Fibroblast of pulmonary artery (primary cell): ENCODE measurements at regions not wholly inside any gene's neighbourhood (a gene's known extent, or its start where the extent isn't known, plus 50 kb on each side); places are given as distances from the start of the nearest gene placed in this dataset.

Experiments
- DNase-seq: peaks from one replicate; pipeline ENCODE4 v3.0.0-alpha.2; 2010; ENCODE audit warnings: low read depth
- H3K4me3 ChIP-seq: replicated peaks from 2 replicates; pipeline ENCODE4 v1.5.1; 2011; ENCODE audit warnings: low read depth, mild to moderate bottlenecking, control low read depth, low read length, moderate library complexity
- TF ChIP-seq, protein P1 (sequence below): IDR thresholded peaks from 2 replicates; pipeline ENCODE4 v1.5.1; 2011; ENCODE audit warnings: mild to moderate bottlenecking, control low read depth, low read length, inconsistent platforms; ENCODE audit errors: missing control alignments

DNA sequence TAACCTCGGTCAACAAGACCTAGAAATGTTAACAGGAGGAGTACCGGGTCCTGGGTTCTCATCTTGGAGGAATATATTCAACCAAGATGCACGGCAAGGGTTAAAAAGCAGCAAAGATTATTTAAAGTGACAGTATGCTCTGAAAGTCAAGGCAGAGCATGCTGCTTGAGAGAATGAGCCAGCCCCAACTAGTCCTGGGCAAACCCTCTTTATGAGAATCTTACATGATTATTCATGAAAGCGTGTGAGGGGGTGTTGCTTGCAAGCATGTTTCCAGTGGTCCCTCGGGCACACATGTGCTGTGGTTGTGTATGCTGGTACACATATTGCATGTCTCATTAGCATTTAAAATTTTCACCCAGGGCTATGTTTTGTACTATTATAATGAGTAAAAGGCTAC is 1445.6 kb downstream of the SI start:
- DNase-seq = no peak
- H3K4me3 ChIP-seq = no peak overlapping the region
- TF ChIP-seq, protein P1, sequence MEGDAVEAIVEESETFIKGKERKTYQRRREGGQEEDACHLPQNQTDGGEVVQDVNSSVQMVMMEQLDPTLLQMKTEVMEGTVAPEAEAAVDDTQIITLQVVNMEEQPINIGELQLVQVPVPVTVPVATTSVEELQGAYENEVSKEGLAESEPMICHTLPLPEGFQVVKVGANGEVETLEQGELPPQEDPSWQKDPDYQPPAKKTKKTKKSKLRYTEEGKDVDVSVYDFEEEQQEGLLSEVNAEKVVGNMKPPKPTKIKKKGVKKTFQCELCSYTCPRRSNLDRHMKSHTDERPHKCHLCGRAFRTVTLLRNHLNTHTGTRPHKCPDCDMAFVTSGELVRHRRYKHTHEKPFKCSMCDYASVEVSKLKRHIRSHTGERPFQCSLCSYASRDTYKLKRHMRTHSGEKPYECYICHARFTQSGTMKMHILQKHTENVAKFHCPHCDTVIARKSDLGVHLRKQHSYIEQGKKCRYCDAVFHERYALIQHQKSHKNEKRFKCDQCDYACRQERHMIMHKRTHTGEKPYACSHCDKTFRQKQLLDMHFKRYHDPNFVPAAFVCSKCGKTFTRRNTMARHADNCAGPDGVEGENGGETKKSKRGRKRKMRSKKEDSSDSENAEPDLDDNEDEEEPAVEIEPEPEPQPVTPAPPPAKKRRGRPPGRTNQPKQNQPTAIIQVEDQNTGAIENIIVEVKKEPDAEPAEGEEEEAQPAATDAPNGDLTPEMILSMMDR = no peak

DNA sequence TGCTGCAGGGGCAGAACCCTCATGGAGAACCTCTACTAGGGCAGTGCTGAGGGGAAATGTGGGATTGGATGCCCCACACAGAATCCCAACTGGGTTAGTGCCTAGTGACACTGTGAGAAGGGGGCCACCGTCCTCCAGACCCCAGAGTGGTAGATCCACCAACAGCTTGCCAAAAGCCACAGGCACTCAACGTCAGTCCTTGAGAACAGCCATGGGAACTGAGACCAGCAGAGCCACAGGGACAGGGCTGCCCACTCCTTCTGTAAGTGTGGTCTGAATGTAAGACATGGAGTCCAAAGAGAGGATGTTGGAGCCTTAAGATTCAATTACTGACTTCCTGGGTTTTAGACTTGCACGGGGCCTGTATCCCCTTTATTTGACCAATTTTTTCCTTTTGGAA is 1451.5 kb downstream of the SI start:
- no peak overlapping the region for H3K4me3 ChIP-seq
- no peak for DNase-seq
- TF ChIP-seq, protein P1 = no peak

GRCh38 chr3:163622384-163622783 is 1455.9 kb downstream of the SI start:
- DNase-seq = peak; percentile 22
- TF ChIP-seq, protein P1 = peak; percentile 37
- no peak overlapping the region for H3K4me3 ChIP-seq

DNA sequence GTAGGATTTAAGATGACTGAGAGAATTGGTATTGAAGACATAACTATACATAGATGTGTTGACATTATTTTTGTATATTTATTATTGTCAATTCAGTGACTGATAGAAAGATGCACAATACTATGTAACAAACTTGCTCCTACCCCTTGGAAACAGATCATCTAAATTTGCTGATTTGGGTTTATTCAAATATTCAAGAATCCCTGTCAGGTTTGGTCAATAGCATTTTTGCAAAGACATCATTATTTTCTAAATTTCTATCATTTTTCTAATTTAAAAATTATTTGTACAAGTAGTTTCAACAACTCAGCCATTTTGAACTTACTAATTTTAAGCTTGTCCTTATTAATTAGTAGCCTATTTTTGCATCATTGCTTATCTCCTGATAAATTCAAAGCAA is 1463.4 kb downstream of the SI start:
- DNase-seq = no peak
- no peak overlapping the region for H3K4me3 ChIP-seq
- TF ChIP-seq, protein P1 = no peak

GRCh38 chr3:163605915-163606314 is 1472.4 kb downstream of the SI start:
- DNase-seq = no peak
- H3K4me3 ChIP-seq = no peak overlapping the region
- TF ChIP-seq, protein P1 = no peak

- DNase-seq = no peak
- TF ChIP-seq, protein P1 = no peak
- no peak overlapping the region for H3K4me3 ChIP-seq
These were observed 1476.9 kb downstream of the SI start for GRCh38 chr3:163601426-163601825.

GRCh38 chr3:163587342-163587741 is 1491.0 kb downstream of the SI start:
- H3K4me3 ChIP-seq = no peak overlapping the region
- TF ChIP-seq, protein P1 = no peak
- no peak for DNase-seq
